ENCODE measurements at regions not wholly inside any gene's neighbourhood (a gene's known extent, or its start where the extent isn't known, plus 50 kb on each side); places are given as distances from the start of the nearest gene placed in this dataset.
A peak's percentile ranks its signal among the peaks of the same experiment; 100 is the strongest.

GRCh38 chr7:84393786-84394185 lies 199.2 kb upstream of the SEMA3A start:
- DNase-seq (ENCODE audit: low read depth), result peak; percentile 63

DNA sequence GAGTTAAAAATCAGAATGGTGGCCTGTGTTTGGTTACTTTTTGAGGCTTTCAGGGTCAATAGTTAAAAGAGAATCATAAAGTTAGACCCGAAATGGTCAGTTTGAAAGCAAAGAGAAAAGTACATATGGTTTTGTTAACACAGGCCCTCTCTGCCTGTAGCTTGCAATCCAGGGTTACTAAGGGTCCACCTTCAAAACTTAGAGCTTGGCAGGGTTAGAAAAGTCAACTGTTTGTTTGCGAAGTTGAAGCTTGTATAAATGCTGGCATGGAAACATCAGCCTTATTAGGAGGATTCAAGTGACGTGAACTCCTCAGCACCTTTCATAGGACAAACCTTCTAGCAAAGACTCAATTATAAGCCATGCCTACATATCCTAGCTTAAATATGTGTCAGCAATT lies 196.3 kb upstream of the SEMA3A start:
- no peak for DNase-seq (ENCODE audit: low read depth)

- DNase-seq (ENCODE audit: low read depth), result no peak
Observed at GRCh38 chr7:84389242-84389641, 194.7 kb upstream of the SEMA3A start.

DNA sequence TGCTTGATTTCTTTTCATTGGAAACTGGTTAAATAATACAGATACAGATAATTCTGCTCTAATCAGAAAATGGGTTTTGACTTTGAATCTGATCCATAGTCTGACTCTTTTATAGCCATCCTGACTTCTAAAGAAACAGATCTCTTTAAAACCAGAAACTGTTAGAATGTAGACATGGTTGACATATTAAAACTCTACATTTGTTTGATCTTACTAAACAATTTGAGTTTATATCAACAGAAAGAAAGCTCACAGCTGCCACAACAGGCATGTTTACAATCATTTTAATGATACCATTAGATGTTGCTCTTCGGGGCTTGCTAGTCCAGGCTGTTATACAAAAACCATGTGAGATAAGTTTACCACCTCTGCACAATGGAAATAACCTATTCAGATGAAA lies 193.0 kb upstream of the SEMA3A start:
- DNase-seq (ENCODE audit: low read depth), result no peak

GRCh38 chr7:84384417-84384816 lies 189.8 kb upstream of the SEMA3A start:
- DNase-seq (ENCODE audit: low read depth), result no peak

- DNase-seq (ENCODE audit: low read depth), result no peak
Observed at GRCh38 chr7:84379446-84379845, 184.9 kb upstream of the SEMA3A start.

GRCh38 chr7:84372712-84373111 lies 178.1 kb upstream of the SEMA3A start:
- DNase-seq (ENCODE audit: low read depth), result peak; percentile 58

- peak; percentile 61 for DNase-seq (ENCODE audit: low read depth)
Observed at GRCh38 chr7:84372155-84372621, 177.6 kb upstream of the SEMA3A start.

DNA sequence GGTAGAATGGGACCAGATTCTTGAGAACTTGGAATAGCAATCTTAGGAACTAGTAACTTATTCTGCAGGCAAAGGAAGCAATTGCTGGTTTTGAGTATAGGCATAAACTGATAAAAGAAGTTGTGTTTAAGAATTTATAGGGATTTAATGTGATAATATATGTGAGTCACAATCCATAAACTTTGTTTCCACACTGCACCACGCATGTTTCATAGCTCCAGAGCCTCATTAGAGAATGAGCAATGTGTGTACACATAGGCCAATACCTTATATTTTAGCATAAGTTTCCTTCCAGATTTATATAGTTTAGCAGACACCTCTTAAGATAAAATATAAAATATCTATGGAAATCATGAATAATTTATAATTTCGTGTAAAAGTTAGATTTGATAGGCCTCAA lies 175.5 kb upstream of the SEMA3A start:
- DNase-seq (ENCODE audit: low read depth), result no peak

DNA sequence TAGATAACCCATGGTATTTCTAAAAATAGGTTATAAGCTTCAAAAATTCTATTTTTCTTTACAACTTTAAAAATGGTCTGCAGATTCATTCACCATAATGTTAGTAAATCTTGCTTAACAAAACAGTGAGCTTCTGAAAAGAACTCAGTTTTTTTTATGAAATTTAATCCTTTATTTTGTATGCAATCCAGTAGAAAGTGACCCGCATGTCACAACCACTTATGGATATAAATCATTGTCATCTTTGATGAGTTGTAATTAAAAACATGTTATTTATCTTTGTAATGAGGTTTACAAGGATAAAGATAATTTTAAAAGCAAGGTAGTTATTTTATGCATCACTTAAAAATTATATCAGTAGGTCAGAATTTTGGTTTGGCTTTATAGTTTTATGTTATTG lies 173.5 kb upstream of the SEMA3A start:
- no peak for DNase-seq (ENCODE audit: low read depth)

DNA sequence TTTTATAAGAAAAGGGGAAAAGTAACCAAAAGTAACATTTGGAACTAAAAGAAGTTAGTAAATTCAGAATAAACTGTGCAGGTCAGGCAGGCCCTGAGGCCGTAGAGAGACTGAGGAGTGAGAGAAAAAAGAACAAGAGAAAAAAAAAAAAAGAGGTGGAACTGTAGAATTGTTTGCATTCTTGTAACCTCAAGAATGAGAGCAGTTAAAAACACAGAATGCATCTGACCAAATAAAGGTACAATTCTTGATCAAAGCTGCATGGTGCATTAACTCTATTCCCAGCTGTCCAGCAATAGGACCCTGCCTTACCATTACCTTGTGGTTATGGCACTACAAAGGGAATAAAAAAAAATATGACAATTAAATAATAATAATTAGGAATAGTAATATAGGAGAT lies 170.1 kb upstream of the SEMA3A start:
- no peak for DNase-seq (ENCODE audit: low read depth)

- peak; percentile 6 for DNase-seq (ENCODE audit: low read depth)
Observed at GRCh38 chr7:84363741-84364140, 169.2 kb upstream of the SEMA3A start.

DNA sequence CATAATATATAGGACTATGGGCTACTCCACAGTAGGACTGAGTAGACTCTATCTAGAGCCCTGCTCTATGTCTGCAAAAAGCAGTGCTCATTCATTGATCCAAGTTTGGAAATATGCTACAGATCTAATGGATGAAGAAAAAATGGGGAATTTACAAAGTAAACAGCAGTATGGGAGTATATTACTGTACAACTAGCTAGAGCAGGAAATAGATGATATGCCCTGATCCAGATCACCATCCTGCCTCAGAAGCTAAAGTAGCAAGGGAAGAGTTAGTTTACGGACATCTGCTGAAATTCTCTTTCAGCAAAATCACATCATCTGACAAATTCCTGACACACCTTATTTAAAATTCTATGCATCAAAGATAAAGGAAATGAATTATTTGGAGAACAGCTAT lies 168.2 kb upstream of the SEMA3A start:
- DNase-seq (ENCODE audit: low read depth), result no peak

DNA sequence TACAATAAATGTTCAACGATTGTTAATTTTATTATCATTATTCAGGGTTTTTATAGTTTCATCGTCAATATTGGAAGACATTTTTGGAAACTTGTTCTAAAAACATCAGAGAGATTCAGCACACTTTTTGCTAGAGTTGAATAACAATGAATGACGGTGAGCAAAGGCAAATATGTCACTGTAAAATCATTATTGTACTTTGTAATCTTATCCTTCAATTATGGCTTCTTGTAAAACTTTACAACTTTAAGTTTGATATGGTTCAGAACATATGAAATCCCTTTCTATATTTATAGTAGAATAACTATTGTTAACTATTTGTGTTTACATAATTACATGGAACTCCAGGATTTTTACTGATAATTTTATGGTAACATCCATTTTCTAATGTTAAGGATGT lies 167.8 kb upstream of the SEMA3A start:
- no peak for DNase-seq (ENCODE audit: low read depth)

GRCh38 chr7:84354866-84355265 lies 160.3 kb upstream of the SEMA3A start:
- DNase-seq (ENCODE audit: low read depth), result no peak

- DNase-seq (ENCODE audit: low read depth), result no peak
Observed at GRCh38 chr7:84354030-84354429, 159.4 kb upstream of the SEMA3A start.

- peak; percentile 43 for DNase-seq (ENCODE audit: low read depth)
Observed at GRCh38 chr7:84339306-84339705, 144.7 kb upstream of the SEMA3A start.

GRCh38 chr7:84337429-84337828 lies 142.8 kb upstream of the SEMA3A start:
- DNase-seq (ENCODE audit: low read depth), result peak; percentile 28

DNA sequence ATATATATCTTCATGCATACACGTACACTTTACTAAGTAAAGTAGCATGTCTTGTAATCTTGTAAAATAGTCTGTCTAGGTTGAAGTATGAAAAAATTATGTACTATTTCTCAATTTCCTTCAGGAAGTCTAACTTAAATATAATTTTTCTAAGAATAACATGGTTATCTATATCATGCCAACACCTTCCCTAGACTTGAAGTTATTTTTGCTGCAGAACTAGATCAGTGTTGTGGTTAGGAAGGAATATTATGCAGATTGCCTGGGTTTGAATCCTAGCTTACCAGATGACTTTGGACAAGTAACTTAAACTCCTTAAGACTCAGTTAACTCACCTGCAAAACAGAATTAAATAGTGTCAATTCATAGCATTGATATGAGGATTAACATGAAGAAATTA lies 142.2 kb upstream of the SEMA3A start:
- DNase-seq (ENCODE audit: low read depth), result no peak

DNA sequence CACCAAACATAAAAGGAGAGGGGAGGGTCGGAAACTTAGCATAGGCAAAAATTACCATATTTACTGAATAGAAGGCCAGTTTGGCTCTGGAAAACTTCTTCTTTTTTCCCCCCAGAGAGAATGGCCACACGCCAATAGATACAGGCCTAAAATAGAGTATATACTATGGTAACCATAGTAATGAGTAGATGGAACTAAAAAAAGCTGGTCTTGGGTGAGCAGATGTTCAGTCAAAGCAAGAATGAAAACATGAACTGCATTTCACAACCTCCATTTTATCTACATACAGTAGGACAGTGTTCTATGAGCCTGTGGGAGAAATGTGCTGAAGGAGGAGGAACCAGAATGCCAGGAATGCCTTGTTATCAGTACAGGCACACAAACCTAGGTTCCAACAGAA lies 141.7 kb upstream of the SEMA3A start:
- DNase-seq (ENCODE audit: low read depth), result peak; percentile 5

GRCh38 chr7:84331616-84332015 lies 137.0 kb upstream of the SEMA3A start:
- DNase-seq (ENCODE audit: low read depth), result peak; percentile 25

DNA sequence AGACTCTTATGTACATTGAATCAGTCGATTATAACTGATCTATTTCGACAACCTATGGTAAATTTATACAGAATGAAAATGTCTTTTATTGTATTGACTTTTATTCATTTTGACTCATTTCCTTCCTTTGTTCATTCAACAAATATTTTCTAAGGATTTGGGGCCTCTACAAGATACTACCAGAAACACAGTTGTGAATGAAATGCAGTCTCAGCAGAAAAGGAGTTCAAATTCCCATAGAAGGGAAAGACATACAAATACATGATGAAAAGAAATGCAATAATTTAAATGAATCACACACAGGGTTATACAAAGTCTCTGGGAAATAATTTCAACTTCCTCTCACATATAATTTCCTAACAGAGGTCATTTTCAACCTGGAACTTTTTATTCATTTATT lies 134.0 kb upstream of the SEMA3A start:
- DNase-seq (ENCODE audit: low read depth), result no peak

- DNase-seq (ENCODE audit: low read depth), result no peak
Observed at GRCh38 chr7:84324136-84324630, 129.6 kb upstream of the SEMA3A start.

- no peak for DNase-seq (ENCODE audit: low read depth)
Observed at GRCh38 chr7:84317536-84317935, 122.9 kb upstream of the SEMA3A start.

- DNase-seq (ENCODE audit: low read depth), result no peak
Observed at GRCh38 chr7:84314263-84314662, 119.7 kb upstream of the SEMA3A start.
